ENCODE measurements at regions not wholly inside any gene's neighbourhood (a gene's known extent, or its start where the extent isn't known, plus 50 kb on each side); places are given as distances from the start of the nearest gene placed in this dataset.
A peak's percentile ranks its signal among the peaks of the same experiment; 100 is the strongest.

GRCh38 chr9:134982311-134982710, 64.6 kb upstream of the FCN1 start:
- Histone ChIP-seq H3K79me2 (ENCODE audit: low read depth) (no peaks in the 10 kb centered on the region), H3K27ac (no peak overlapping the region), H3K4me2 (no peak overlapping the region), H3K4me3 (no peak overlapping the region), H4K20me1 (ENCODE audit: insufficient read depth) (no peaks in the 10 kb centered on the region), H3K9me2 (ENCODE audit: insufficient read depth) (no peaks in the 10 kb centered on the region), H3K27me3 (ENCODE audit: insufficient read depth, low read depth) (peaks cover 74% of the 10 kb centered on the region), H2AFZ (no peak overlapping the region), H3K36me3 (ENCODE audit: low read depth) (no peaks in the 10 kb centered on the region), H3K4me1 (replicated peaks; ENCODE audit: insufficient read depth) (no peaks in the 10 kb centered on the region), H3F3A (ENCODE audit: insufficient read depth, low read depth) (no peaks in the 10 kb centered on the region), H3K9me3 (ENCODE audit: insufficient read depth, low read depth) (no peaks in the 10 kb centered on the region)
- ChIA-PET POLR2A (ENCODE audit: unreplicated experiment) (no interaction called here), CTCF (no interaction called here)
- DNase-seq = no peak
- TF ChIP-seq EZH2 (IDR thresholded peaks at IDR 0.05; ENCODE audit: low read depth) = no peak
- TF ChIP-seq, protein P1, sequence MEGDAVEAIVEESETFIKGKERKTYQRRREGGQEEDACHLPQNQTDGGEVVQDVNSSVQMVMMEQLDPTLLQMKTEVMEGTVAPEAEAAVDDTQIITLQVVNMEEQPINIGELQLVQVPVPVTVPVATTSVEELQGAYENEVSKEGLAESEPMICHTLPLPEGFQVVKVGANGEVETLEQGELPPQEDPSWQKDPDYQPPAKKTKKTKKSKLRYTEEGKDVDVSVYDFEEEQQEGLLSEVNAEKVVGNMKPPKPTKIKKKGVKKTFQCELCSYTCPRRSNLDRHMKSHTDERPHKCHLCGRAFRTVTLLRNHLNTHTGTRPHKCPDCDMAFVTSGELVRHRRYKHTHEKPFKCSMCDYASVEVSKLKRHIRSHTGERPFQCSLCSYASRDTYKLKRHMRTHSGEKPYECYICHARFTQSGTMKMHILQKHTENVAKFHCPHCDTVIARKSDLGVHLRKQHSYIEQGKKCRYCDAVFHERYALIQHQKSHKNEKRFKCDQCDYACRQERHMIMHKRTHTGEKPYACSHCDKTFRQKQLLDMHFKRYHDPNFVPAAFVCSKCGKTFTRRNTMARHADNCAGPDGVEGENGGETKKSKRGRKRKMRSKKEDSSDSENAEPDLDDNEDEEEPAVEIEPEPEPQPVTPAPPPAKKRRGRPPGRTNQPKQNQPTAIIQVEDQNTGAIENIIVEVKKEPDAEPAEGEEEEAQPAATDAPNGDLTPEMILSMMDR (conservative IDR thresholded peaks at IDR 0.05) = no peak
- BruUV-seq (replicated peaks) = no TSS peak
- intact Hi-C loops (cut with micrococcal nuclease; ENCODE audit: unreplicated experiment) = no loop called here

- Histone ChIP-seq H3K27me3 (ENCODE audit: insufficient read depth, low read depth) (peaks cover 76% of the 10 kb centered on the region), H4K20me1 (ENCODE audit: insufficient read depth) (no peaks in the 10 kb centered on the region), H2AFZ (no peak overlapping the region), H3K27ac (no peak overlapping the region), H3K79me2 (ENCODE audit: low read depth) (no peaks in the 10 kb centered on the region), H3K4me3 (no peak overlapping the region), H3K4me2 (no peak overlapping the region), H3K4me1 (replicated peaks; ENCODE audit: insufficient read depth) (no peaks in the 10 kb centered on the region), H3K36me3 (ENCODE audit: low read depth) (no peaks in the 10 kb centered on the region), H3K9me2 (ENCODE audit: insufficient read depth) (no peaks in the 10 kb centered on the region), H3K9me3 (ENCODE audit: insufficient read depth, low read depth) (no peaks in the 10 kb centered on the region), H3F3A (ENCODE audit: insufficient read depth, low read depth) (no peaks in the 10 kb centered on the region)
- ChIA-PET POLR2A (ENCODE audit: unreplicated experiment) (no interaction called here), CTCF (no interaction called here)
- no peak for DNase-seq
- intact Hi-C loops (cut with micrococcal nuclease; ENCODE audit: unreplicated experiment) = no loop called here
- no peak for TF ChIP-seq EZH2 (IDR thresholded peaks at IDR 0.05; ENCODE audit: low read depth)
- TF ChIP-seq, protein P1 (conservative IDR thresholded peaks at IDR 0.05) = peak; percentile 31; the same call in 1 of the 2 replicates
- no TSS peak for BruUV-seq (replicated peaks)
Observed at GRCh38 chr9:134983074-134983473, 65.4 kb upstream of the FCN1 start.

- H3K4me2 ChIP-seq = no peak overlapping the region
- H3K4me3 ChIP-seq = no peak overlapping the region
- intact Hi-C loops (cut with micrococcal nuclease; ENCODE audit: unreplicated experiment) = no loop called here
- no TSS peak for BruUV-seq (replicated peaks)
- no peaks in the 10 kb centered on the region for H3K79me2 ChIP-seq (ENCODE audit: low read depth)
- no peaks in the 10 kb centered on the region for H3K4me1 ChIP-seq (replicated peaks; ENCODE audit: insufficient read depth)
- peaks cover 79% of the 10 kb centered on the region for H3K27me3 ChIP-seq (ENCODE audit: insufficient read depth, low read depth)
- DNase-seq = no peak
- no peaks in the 10 kb centered on the region for H4K20me1 ChIP-seq (ENCODE audit: insufficient read depth)
- H3F3A ChIP-seq (ENCODE audit: insufficient read depth, low read depth) = no peaks in the 10 kb centered on the region
- ChIA-PET CTCF (no interaction called here), POLR2A (ENCODE audit: unreplicated experiment) (no interaction called here)
- H2AFZ ChIP-seq = no peak overlapping the region
- TF ChIP-seq, protein P1 (conservative IDR thresholded peaks at IDR 0.05) = no peak
- TF ChIP-seq EZH2 (IDR thresholded peaks at IDR 0.05; ENCODE audit: low read depth) = no peak
- H3K9me2 ChIP-seq (ENCODE audit: insufficient read depth) = no peaks in the 10 kb centered on the region
- H3K36me3 ChIP-seq (ENCODE audit: low read depth) = no peaks in the 10 kb centered on the region
- no peaks in the 10 kb centered on the region for H3K9me3 ChIP-seq (ENCODE audit: insufficient read depth, low read depth)
- no peak overlapping the region for H3K27ac ChIP-seq
Observed at GRCh38 chr9:134983506-134984371, 66.0 kb upstream of the FCN1 start.

Measured in PC-9 (cell line).